Endothelial cell of umbilical vein (primary cell): ENCODE measurements at regions not wholly inside any gene's neighbourhood (a gene's known extent, or its start where the extent isn't known, plus 50 kb on each side); places are given as distances from the start of the nearest gene placed in this dataset.

ENCODE experiments used
- BruUV-seq: library from RNA; stranded (reverse); fragments of 400-500 nt; replicated peaks from 2 replicates; lab custom pipeline; 2021; lab: Mats Ljungman, UMichigan
- CTCF ChIA-PET: fragments of 300-600, 350-600 bp; sonication (Branson Sonifier 250); formaldehyde crosslinking; loops from one replicate; lab custom pipeline; 2021; ENCODE audit warnings: antibody characterized with exemption, inconsistent platforms; lab: Charles Lee
- POLR2A ChIA-PET: fragments of 300-600, 350-600 bp; sonication (Branson Sonifier 250); formaldehyde crosslinking; loops from one replicate; lab custom pipeline; 2021; ENCODE audit warnings: antibody characterized with exemption, inconsistent platforms; lab: Charles Lee
- DNase-seq: peaks from one replicate; pipeline ENCODE4 v3.0.0-alpha.2; 2011; ENCODE audit warnings: low read depth, low spot score
- FAIRE-seq: peaks from 2 replicates; lab custom pipeline; 2011; peaks lifted over from hg19 to GRCh38; lab: Jason Lieb, UNC
- H2AFZ ChIP-seq: 2 replicates; pipeline ENCODE4 v1.6.0; 2012; ENCODE audit warnings: low read depth, low read length, control low read depth, inconsistent platforms
- H3K27ac ChIP-seq: 2 replicates; pipeline ENCODE4 v1.5.1; 2011; ENCODE audit warnings: low read depth, mild to moderate bottlenecking, control low read depth, low read length, moderate library complexity; ENCODE audit not compliant: insufficient read depth
- H3K27me3 ChIP-seq, 2 experiments: 2 replicates each; pipeline versions ENCODE4 v1.6.0 to v1.6.1; 2011; ENCODE audit warnings: low read length in 2 of 2, mixed read lengths in 1 of 2; ENCODE audit not compliant: control insufficient read depth in 2 of 2, insufficient read depth in 2 of 2
- H3K36me3 ChIP-seq, 2 experiments: 2 replicates in 1 of 2; 3 replicates in 1 of 2; pipeline ENCODE4 v1.5.1; 2011; ENCODE audit warnings: low read length in 2 of 2, mild to moderate bottlenecking in 1 of 2, moderate library complexity in 1 of 2; ENCODE audit not compliant: control insufficient read depth in 2 of 2, insufficient read depth in 2 of 2; ENCODE audit errors: extremely low read depth in 1 of 2
- H3K4me1 ChIP-seq: 3 replicates; pipeline ENCODE4 v1.5.1; 2011; ENCODE audit warnings: mild to moderate bottlenecking, low read length; ENCODE audit not compliant: control insufficient read depth, insufficient read depth; ENCODE audit errors: extremely low read depth
- H3K4me2 ChIP-seq: 2 replicates; pipeline ENCODE4 v1.6.1; 2011; ENCODE audit warnings: low read length, control low read depth, mixed read lengths; ENCODE audit not compliant: insufficient read depth
- H3K4me3 ChIP-seq, 3 experiments: fragments of 200-600 bp in 1 of 3; sonication (generic), shearing (Covaris generic) in 1 of 3; replicated peaks in 1 of 3; 2 replicates each; pipeline ENCODE4 v1.5.1; 2011 to 2016; ENCODE audit warnings: control low read depth in 3 of 3, low read length in 3 of 3, mild to moderate bottlenecking in 2 of 3, inconsistent platforms in 1 of 3, low read depth in 1 of 3, moderate library complexity in 1 of 3; ENCODE audit not compliant: insufficient read depth in 1 of 3
- H3K79me2 ChIP-seq: 2 replicates; pipeline ENCODE4 v1.6.0; 2012; ENCODE audit warnings: low read length, inconsistent platforms; ENCODE audit not compliant: control insufficient read depth, insufficient read depth
- H3K9ac ChIP-seq: replicated peaks from 2 replicates; pipeline ENCODE3; 2011; ENCODE audit warnings: low read length, control low read depth; ENCODE audit not compliant: insufficient read depth; ENCODE audit errors: extremely low read depth
- H3K9me1 ChIP-seq: replicated peaks from 3 replicates; pipeline ENCODE4 v1.6.0; 2011; ENCODE audit warnings: mild to moderate bottlenecking, low read length; ENCODE audit not compliant: control insufficient read depth, insufficient read depth; ENCODE audit errors: extremely low read depth
- H3K9me3 ChIP-seq: replicated peaks from 2 replicates; pipeline ENCODE4 v1.5.1; 2012; ENCODE audit warnings: low read length, inconsistent platforms; ENCODE audit not compliant: control insufficient read depth, insufficient read depth
- H4K20me1 ChIP-seq: replicated peaks from 2 replicates; pipeline ENCODE3; 2011; ENCODE audit warnings: mild to moderate bottlenecking, low read length; ENCODE audit not compliant: control insufficient read depth, insufficient read depth; ENCODE audit errors: extremely low read depth
- EZH2 ChIP-seq: IDR thresholded peaks from 2 replicates; pipeline ENCODE4 v1.6.1; 2012; ENCODE audit warnings: borderline replicate concordance, low read depth, mild to moderate bottlenecking, moderate library complexity, low read length, inconsistent platforms; ENCODE audit not compliant: severe bottlenecking
- FOS ChIP-seq: IDR thresholded peaks from 2 replicates; pipeline ENCODE4 v1.6.1; 2011; ENCODE audit warnings: mild to moderate bottlenecking, low read length, moderate library complexity, borderline replicate concordance; ENCODE audit not compliant: insufficient read depth
- GATA2 ChIP-seq: IDR thresholded peaks from 2 replicates; pipeline ENCODE4 v1.7.0; 2011; ENCODE audit warnings: low read depth, mild to moderate bottlenecking, moderate library complexity, mixed read lengths, low read length; ENCODE audit not compliant: insufficient read length, insufficient read depth
- JUN ChIP-seq: IDR thresholded peaks from 2 replicates; pipeline ENCODE4 v1.6.1; 2011; ENCODE audit warnings: borderline replicate concordance, low read depth; ENCODE audit not compliant: insufficient read length, insufficient read depth
- MAX ChIP-seq: IDR thresholded peaks from 2 replicates; pipeline ENCODE4 v1.6.1; 2011; ENCODE audit not compliant: insufficient read depth, insufficient read length
- MYC ChIP-seq: IDR thresholded peaks from one replicate; pipeline ENCODE4 v1.6.1; 2011; ENCODE audit warnings: mild to moderate bottlenecking, low read depth, low read length
- POLR2A ChIP-seq: IDR thresholded peaks from 2 replicates; pipeline ENCODE4 v1.6.1; 2012; ENCODE audit warnings: low read depth, mild to moderate bottlenecking, control low read depth, low read length
- POLR2AphosphoS5 ChIP-seq: IDR thresholded peaks from 2 replicates; pipeline ENCODE4 v1.6.1; 2012; ENCODE audit warnings: low read depth, mild to moderate bottlenecking, control low read depth, low read length, moderate library complexity; ENCODE audit not compliant: insufficient read depth
- dilution Hi-C: fragments of 300-500 bp; cut with MboI; formaldehyde crosslinking; loops from one replicate; pipeline ENCODE4 v1.15.0; 2019; ENCODE audit warnings: low sequenced_read_pairs; ENCODE audit not compliant: extremely low pct_ligation_motif_present
- intact Hi-C: fragments of 100-400 bp; cut with micrococcal nuclease; formaldehyde crosslinking; loops from one replicate; pipeline ENCODE4 v1.10.0; 2022
- TF ChIP-seq, protein P1 (sequence below), 2 donors: IDR thresholded peaks; 1 replicate in 1 of 2; 2 replicates in 1 of 2; pipeline ENCODE4 v1.5.1; 2011; ENCODE audit warnings: low read length in 2 of 2, mild to moderate bottlenecking in 2 of 2, moderate library complexity in 2 of 2, control low read depth in 1 of 2, inconsistent platforms in 1 of 2, low read depth in 1 of 2; ENCODE audit not compliant: insufficient read depth in 1 of 2; ENCODE audit errors: extremely low read depth in 1 of 2

DNA sequence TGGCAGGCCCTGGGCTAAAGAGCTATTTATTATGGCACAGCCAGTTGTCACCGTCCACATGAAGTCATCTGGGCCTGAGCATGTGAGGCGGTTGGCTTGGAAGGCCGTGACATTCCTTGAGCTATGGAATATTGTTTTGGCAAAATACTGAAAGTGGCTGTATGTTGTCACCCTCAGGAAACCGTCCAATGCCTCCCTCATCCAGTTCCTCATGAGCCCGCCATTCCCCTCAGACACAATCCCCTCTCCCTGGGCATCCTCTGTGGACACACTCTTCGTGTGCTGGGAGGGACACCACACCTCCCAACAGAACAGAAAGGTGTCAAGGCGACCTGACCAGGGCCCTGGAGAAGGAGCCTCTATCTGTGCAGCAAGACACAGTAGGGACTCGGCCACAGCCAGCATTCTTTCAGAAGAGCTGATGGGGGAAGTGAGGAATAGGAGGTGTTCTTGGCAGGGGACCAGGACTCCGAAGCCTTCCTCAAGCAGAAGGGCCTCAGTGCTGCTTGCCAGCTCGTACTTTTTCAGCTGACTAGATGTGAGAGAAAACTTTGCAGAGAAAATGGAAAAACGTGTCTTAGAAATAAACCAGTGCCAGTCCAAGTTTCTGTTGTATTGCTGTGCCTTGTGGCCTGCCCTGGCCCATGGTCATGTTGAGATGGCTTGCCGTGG, 120.5 kb downstream of the SOD2 start:
- CTCF ChIA-PET, result no interaction called here
- Histone ChIP-seq H3K9ac (no peak overlapping the region), H3K9me3 (no peaks in the 10 kb centered on the region), H3K36me3 (no peaks in the 10 kb centered on the region), H4K20me1 (no peaks in the 10 kb centered on the region), H3K79me2 (no peaks in the 10 kb centered on the region), H3K4me2 (no peak overlapping the region), H2AFZ (no peak overlapping the region), H3K27ac (no peak overlapping the region), H3K4me1 (no peaks in the 10 kb centered on the region), H3K27me3 (no peaks in the 10 kb centered on the region), H3K4me3 (no peak overlapping the region), H3K9me1 (no peaks in the 10 kb centered on the region)
- FAIRE-seq, result no peak
- dilution Hi-C loops (no loop called here), intact Hi-C loops (no loop called here)
- no peak for TF ChIP-seq GATA2
- no peak for TF ChIP-seq MAX
- TF ChIP-seq FOS, result no peak
- TF ChIP-seq JUN, result no peak
- no peak for TF ChIP-seq MYC
- TF ChIP-seq POLR2A, result no peak
- no peak for TF ChIP-seq POLR2AphosphoS5
- TF ChIP-seq, protein P1, sequence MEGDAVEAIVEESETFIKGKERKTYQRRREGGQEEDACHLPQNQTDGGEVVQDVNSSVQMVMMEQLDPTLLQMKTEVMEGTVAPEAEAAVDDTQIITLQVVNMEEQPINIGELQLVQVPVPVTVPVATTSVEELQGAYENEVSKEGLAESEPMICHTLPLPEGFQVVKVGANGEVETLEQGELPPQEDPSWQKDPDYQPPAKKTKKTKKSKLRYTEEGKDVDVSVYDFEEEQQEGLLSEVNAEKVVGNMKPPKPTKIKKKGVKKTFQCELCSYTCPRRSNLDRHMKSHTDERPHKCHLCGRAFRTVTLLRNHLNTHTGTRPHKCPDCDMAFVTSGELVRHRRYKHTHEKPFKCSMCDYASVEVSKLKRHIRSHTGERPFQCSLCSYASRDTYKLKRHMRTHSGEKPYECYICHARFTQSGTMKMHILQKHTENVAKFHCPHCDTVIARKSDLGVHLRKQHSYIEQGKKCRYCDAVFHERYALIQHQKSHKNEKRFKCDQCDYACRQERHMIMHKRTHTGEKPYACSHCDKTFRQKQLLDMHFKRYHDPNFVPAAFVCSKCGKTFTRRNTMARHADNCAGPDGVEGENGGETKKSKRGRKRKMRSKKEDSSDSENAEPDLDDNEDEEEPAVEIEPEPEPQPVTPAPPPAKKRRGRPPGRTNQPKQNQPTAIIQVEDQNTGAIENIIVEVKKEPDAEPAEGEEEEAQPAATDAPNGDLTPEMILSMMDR (IDR thresholded peaks at IDR 0.05; ENCODE audit: extremely low read depth in 1 of 2, insufficient read depth in 1 of 2, low read depth in 1 of 2, low read length in 2 of 2), result no peak
- TF ChIP-seq EZH2, result no peak
- DNase-seq, result no peak
- BruUV-seq, result no TSS peak
- POLR2A ChIA-PET, result no interaction called here
